Stimulated activated CD8-positive, alpha-beta memory T cell treated with anti-CD3 and anti-CD28 coated beads, Interleukin-4, amount 100 ng/mL, for 1 hour (primary cell): ENCODE measurements at regions not wholly inside any gene's neighbourhood (a gene's known extent, or its start where the extent isn't known, plus 50 kb on each side); places are given as distances from the start of the nearest gene placed in this dataset.

Source experiments
- DNase-seq, 2 donors: peaks; one replicate each; pipeline ENCODE4 v3.0.0-alpha.2; 2020; ENCODE audit warnings: low read depth in 2 of 2, low spot score in 1 of 2

GRCh38 chr10:43981232-43981631 lies 332.6 kb upstream of the ZNF32 start:
- no peak for DNase-seq

- no peak for DNase-seq
Observed at GRCh38 chr10:43980715-43981114, 332.0 kb upstream of the ZNF32 start.

- DNase-seq = no peak
Observed at GRCh38 chr10:43980313-43980712, 331.6 kb upstream of the ZNF32 start.

- no peak for DNase-seq
Observed at GRCh38 chr10:43979551-43979950, 330.9 kb upstream of the ZNF32 start.

- DNase-seq = no peak
Observed at GRCh38 chr10:43978936-43979335, 330.3 kb upstream of the ZNF32 start.

- DNase-seq = no peak
Observed at GRCh38 chr10:43978091-43978490, 329.4 kb upstream of the ZNF32 start.

- no peak for DNase-seq
Observed at GRCh38 chr10:43976292-43976691, 327.6 kb upstream of the ZNF32 start.

GRCh38 chr10:43973801-43974200 lies 325.1 kb upstream of the ZNF32 start:
- DNase-seq = no peak

- no peak for DNase-seq
Observed at GRCh38 chr10:43972976-43973647, 324.4 kb upstream of the ZNF32 start.

- DNase-seq = no peak
Observed at GRCh38 chr10:43971981-43972380, 323.3 kb upstream of the ZNF32 start.

- no peak for DNase-seq
Observed at GRCh38 chr10:43971306-43971705, 322.6 kb upstream of the ZNF32 start.

- DNase-seq = no peak
Observed at GRCh38 chr10:43970717-43971116, 322.0 kb upstream of the ZNF32 start.

GRCh38 chr10:43970018-43970698 lies 321.5 kb upstream of the ZNF32 start:
- no peak for DNase-seq

GRCh38 chr10:43969506-43969905 lies 320.8 kb upstream of the ZNF32 start:
- no peak for DNase-seq

GRCh38 chr10:43968961-43969360 lies 320.3 kb upstream of the ZNF32 start:
- no peak for DNase-seq

- no peak for DNase-seq
Observed at GRCh38 chr10:43968076-43968475, 319.4 kb upstream of the ZNF32 start.

GRCh38 chr10:43966571-43966965 lies 317.9 kb upstream of the ZNF32 start:
- no peak for DNase-seq

GRCh38 chr10:43965918-43966570 lies 317.4 kb upstream of the ZNF32 start:
- no peak for DNase-seq

GRCh38 chr10:43965033-43965917 lies 316.6 kb upstream of the ZNF32 start:
- DNase-seq = no peak

- no peak for DNase-seq
Observed at GRCh38 chr10:43964486-43964885, 315.8 kb upstream of the ZNF32 start.

- DNase-seq = no peak
Observed at GRCh38 chr10:43963793-43964425, 315.2 kb upstream of the ZNF32 start.
